ENCODE measurements at regions not wholly inside any gene's neighbourhood (a gene's known extent, or its start where the extent isn't known, plus 50 kb on each side); places are given as distances from the start of the nearest gene placed in this dataset.

DNA sequence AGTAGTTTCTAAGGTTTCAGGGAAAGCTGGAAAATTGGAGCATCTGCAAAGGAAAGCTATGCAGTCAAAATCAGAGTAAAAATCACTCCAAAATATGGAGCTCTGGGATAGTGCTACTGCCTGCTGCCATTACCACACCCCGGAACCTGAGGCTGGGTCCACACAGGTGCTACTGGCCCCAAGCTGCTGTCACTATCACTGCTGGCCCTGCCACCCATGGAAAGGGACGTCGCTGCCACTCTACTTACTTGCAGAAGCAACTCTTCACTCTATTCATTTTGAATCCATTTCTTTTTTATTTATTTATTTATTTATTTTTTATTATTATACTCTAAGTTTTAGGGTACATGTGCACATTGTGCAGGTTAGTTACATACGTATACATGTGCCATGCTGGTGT is 60.3 kb upstream of the RGS18 start (continued):
- TF ChIP-seq ZNF564 (CRISPR knock-in tag; IDR thresholded peaks at IDR 0.05) (no peak), ZNF337 (CRISPR knock-in tag; IDR thresholded peaks at IDR 0.05; ENCODE audit: borderline replicate concordance, low read depth) (no peak), RFXAP (CRISPR knock-in tag; IDR thresholded peaks at IDR 0.05; ENCODE audit: borderline replicate concordance) (no peak), GLI4 (CRISPR knock-in tag; IDR thresholded peaks at IDR 0.05; ENCODE audit: borderline replicate concordance) (no peak)
- TF ChIP-seq, protein P1, sequence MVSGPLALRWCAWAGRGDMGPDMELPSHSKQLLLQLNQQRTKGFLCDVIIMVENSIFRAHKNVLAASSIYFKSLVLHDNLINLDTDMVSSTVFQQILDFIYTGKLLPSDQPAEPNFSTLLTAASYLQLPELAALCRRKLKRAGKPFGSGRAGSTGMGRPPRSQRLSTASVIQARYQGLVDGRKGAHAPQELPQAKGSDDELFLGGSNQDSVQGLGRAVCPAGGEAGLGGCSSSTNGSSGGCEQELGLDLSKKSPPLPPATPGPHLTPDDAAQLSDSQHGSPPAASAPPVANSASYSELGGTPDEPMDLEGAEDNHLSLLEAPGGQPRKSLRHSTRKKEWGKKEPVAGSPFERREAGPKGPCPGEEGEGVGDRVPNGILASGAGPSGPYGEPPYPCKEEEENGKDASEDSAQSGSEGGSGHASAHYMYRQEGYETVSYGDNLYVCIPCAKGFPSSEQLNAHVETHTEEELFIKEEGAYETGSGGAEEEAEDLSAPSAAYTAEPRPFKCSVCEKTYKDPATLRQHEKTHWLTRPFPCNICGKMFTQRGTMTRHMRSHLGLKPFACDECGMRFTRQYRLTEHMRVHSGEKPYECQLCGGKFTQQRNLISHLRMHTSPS (CRISPR knock-in tag; IDR thresholded peaks at IDR 0.05; ENCODE audit: low read depth) = no peak
- TF ChIP-seq, protein P2, sequence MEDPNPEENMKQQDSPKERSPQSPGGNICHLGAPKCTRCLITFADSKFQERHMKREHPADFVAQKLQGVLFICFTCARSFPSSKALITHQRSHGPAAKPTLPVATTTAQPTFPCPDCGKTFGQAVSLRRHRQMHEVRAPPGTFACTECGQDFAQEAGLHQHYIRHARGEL (CRISPR knock-in tag; IDR thresholded peaks at IDR 0.05) = no peak
- TF ChIP-seq, protein P3, sequence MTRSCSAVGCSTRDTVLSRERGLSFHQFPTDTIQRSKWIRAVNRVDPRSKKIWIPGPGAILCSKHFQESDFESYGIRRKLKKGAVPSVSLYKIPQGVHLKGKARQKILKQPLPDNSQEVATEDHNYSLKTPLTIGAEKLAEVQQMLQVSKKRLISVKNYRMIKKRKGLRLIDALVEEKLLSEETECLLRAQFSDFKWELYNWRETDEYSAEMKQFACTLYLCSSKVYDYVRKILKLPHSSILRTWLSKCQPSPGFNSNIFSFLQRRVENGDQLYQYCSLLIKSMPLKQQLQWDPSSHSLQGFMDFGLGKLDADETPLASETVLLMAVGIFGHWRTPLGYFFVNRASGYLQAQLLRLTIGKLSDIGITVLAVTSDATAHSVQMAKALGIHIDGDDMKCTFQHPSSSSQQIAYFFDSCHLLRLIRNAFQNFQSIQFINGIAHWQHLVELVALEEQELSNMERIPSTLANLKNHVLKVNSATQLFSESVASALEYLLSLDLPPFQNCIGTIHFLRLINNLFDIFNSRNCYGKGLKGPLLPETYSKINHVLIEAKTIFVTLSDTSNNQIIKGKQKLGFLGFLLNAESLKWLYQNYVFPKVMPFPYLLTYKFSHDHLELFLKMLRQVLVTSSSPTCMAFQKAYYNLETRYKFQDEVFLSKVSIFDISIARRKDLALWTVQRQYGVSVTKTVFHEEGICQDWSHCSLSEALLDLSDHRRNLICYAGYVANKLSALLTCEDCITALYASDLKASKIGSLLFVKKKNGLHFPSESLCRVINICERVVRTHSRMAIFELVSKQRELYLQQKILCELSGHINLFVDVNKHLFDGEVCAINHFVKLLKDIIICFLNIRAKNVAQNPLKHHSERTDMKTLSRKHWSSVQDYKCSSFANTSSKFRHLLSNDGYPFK (CRISPR knock-in tag; IDR thresholded peaks at IDR 0.05; ENCODE audit: borderline replicate concordance) = no peak

DNA sequence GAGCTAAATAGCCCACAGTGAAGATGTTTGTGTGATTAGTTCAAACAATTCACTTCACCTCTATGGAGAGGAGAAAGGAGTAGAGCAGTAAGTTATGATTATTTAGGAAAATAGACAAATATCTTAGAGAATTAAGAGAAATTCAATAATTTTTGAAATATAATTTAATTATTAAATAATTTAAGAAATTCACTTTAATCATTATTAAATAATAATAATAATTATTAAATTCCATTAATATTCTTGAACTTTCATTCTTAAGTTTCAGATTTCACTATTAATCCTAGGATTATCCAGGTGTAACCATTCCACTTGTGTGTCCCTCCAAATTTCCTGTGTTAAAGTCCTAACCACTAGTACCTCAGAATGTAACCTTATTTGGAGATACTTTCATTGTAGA is 58.9 kb upstream of the RGS18 start:
- no peaks in the 10 kb centered on the region for H3K9me3 ChIP-seq (ENCODE audit: low read length)
- no peak for FAIRE-seq
- no peaks in the 10 kb centered on the region for H3K36me3 ChIP-seq (replicated peaks in 1 of 2; ENCODE audit: control insufficient read depth in 1 of 2, insufficient read depth in 2 of 2, low read length in 2 of 2)
- no TSS peak for BruUV-seq (replicated peaks)
- no peak for DNase-seq (ENCODE audit: low spot score)
- no peak overlapping the region for H3K27ac ChIP-seq (ENCODE audit: extremely low read length, insufficient read depth, low read length)
- no peaks in the 10 kb centered on the region for H3K4me1 ChIP-seq (ENCODE audit: insufficient read depth, low read length)
- ChIA-PET CTCF (ENCODE audit: low intra/inter-chr PET ratio, low total read pairs) (no interaction called here), POLR2A (no interaction called here)
- H3K27me3 ChIP-seq (ENCODE audit: control insufficient read depth in 1 of 2, insufficient read depth in 2 of 2, low read length in 2 of 2) = no peaks in the 10 kb centered on the region
- no peak for ATAC-seq
- no peaks in the 10 kb centered on the region for H4K20me1 ChIP-seq (ENCODE audit: insufficient read depth, low read length)
- no peak overlapping the region for H2AFZ ChIP-seq (ENCODE audit: low read length)
- intact Hi-C loops (cut with micrococcal nuclease; ENCODE audit: unreplicated experiment) = no loop called here
- no peaks in the 10 kb centered on the region for H3K79me2 ChIP-seq (ENCODE audit: insufficient read depth, low read length)
- no peak overlapping the region for H3K4me3 ChIP-seq (replicated peaks in 1 of 3; ENCODE audit: insufficient read depth in 1 of 3, low read depth in 2 of 3, low read length in 3 of 3)
- in situ Hi-C loops (cut with HindIII; ENCODE audit: extremely low pct_ligation_motif_present, low pct_unique_long_range_greater_than_20kb) = no loop called here
- H3K4me2 ChIP-seq (ENCODE audit: low read depth, low read length) = no peak overlapping the region
- no peak overlapping the region for H3K9ac ChIP-seq (ENCODE audit: insufficient read depth, low read depth, low read length)
- no peak for TF ChIP-seq CREB1 (IDR thresholded peaks at IDR 0.05)
- TF ChIP-seq CREB1 (CRISPR knock-in tag; IDR thresholded peaks at IDR 0.05) = no peak
- no peak for TF ChIP-seq RFX5 (IDR thresholded peaks at IDR 0.05; ENCODE audit: low read depth, low read length)
- TF ChIP-seq NFYB (CRISPR knock-in tag; IDR thresholded peaks at IDR 0.05) = no peak
- no peak for TF ChIP-seq KDM6A (CRISPR knock-in tag; IDR thresholded peaks at IDR 0.05; ENCODE audit: low read depth)
- no peak for TF ChIP-seq MXD4 (CRISPR knock-in tag; IDR thresholded peaks at IDR 0.05)
- TF ChIP-seq RAD21 (CRISPR knock-in tag; IDR thresholded peaks at IDR 0.05) = no peak
- TF ChIP-seq ZNF329 (CRISPR knock-in tag; IDR thresholded peaks at IDR 0.05; ENCODE audit: low read depth) = no peak
- no peak for TF ChIP-seq ZNF616 (CRISPR knock-in tag; IDR thresholded peaks at IDR 0.05; ENCODE audit: low read depth)
- TF ChIP-seq ARNTL (CRISPR knock-in tag; IDR thresholded peaks at IDR 0.05) = no peak
- TF ChIP-seq ELF4 (CRISPR knock-in tag; IDR thresholded peaks at IDR 0.05; ENCODE audit: borderline replicate concordance) = no peak
- no peak for TF ChIP-seq ZNF839 (CRISPR knock-in tag; IDR thresholded peaks at IDR 0.05; ENCODE audit: borderline replicate concordance)
- TF ChIP-seq, protein P4, sequence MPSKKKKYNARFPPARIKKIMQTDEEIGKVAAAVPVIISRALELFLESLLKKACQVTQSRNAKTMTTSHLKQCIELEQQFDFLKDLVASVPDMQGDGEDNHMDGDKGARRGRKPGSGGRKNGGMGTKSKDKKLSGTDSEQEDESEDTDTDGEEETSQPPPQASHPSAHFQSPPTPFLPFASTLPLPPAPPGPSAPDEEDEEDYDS (CRISPR knock-in tag; IDR thresholded peaks at IDR 0.05) = no peak

All from HepG2 (cell line).